IPS-18a (cell line): ENCODE measurements at regions not wholly inside any gene's neighbourhood (a gene's known extent, or its start where the extent isn't known, plus 50 kb on each side); places are given as distances from the start of the nearest gene placed in this dataset.

Experiments
- H3K27ac ChIP-seq: one replicate; pipeline ENCODE4 v1.5.1; 2013; ENCODE audit warnings: low read length
- H3K27me3 ChIP-seq: one replicate; pipeline ENCODE4 v1.6.1; 2013; ENCODE audit warnings: mild to moderate bottlenecking, low read length; ENCODE audit not compliant: control insufficient read depth, insufficient read depth
- H3K36me3 ChIP-seq: one replicate; pipeline ENCODE4 v1.6.1; 2013; ENCODE audit warnings: low read depth, low read length; ENCODE audit not compliant: control insufficient read depth
- H3K4me1 ChIP-seq: one replicate; pipeline ENCODE4 v1.6.1; 2013; ENCODE audit warnings: low read depth, low read length; ENCODE audit not compliant: control insufficient read depth
- H3K4me3 ChIP-seq: one replicate; pipeline ENCODE4 v1.5.1; 2013; ENCODE audit warnings: low read length
- H3K9ac ChIP-seq: one replicate; pipeline ENCODE4 v1.6.1; 2013; ENCODE audit warnings: mild to moderate bottlenecking, low read length, moderate library complexity
- H3K9me3 ChIP-seq: one replicate; pipeline ENCODE4 v1.6.1; 2013; ENCODE audit warnings: low read depth, low read length; ENCODE audit not compliant: control insufficient read depth

DNA sequence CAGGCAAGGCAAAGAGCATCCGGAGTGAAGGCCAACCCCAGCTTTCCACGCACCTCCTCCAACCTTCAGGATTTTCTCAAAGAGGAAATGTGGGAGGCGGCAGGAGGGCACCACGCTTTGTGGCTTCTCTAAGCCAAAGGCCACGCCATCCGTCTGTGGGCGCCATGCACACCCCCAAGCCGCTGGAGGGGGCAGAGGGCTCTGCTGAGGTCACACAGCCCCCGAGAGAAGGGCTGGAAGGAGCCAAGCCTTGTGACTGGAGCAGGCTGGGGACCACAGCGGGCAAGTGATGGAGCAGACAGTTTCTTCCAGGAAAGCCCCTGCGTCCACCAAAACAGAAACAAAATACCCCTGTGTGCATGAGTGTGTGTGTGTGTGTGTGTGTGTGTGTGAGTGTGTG, 527.4 kb downstream of the BRD1 start:
- no peaks in the 10 kb centered on the region for H3K27me3 ChIP-seq
- no peaks in the 10 kb centered on the region for H3K4me1 ChIP-seq

DNA sequence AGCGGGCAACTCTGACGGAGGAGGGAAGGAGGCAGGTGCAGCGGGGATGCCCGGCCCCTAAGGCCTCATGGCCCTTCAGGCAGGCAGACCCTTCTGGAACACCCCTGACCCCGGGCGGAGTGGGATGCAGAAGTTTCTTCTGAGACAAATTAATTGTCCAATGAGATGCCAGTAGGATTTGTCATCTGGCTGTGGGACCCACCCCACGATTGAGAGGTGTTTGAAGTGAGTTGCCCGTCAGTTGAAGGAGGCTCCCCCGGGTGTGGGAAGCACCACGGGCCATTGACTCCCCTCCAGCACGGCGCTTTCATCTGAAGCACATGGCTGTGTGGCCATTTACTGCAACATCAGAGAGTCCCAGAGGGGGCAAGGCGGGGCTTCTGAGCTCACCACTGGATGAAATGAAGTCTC, 527.8 kb downstream of the BRD1 start:
- no peaks in the 10 kb centered on the region for H3K27me3 ChIP-seq
- H3K27ac ChIP-seq: no peak overlapping the region
- H3K4me3 ChIP-seq: no peak overlapping the region
- no peaks in the 10 kb centered on the region for H3K9me3 ChIP-seq
- H3K36me3 ChIP-seq: no peaks in the 10 kb centered on the region
- no peak overlapping the region for H3K9ac ChIP-seq
- no peaks in the 10 kb centered on the region for H3K4me1 ChIP-seq

More for the DNA sequence above, 527.4 kb downstream of the BRD1 start:
- Histone ChIP-seq H3K9me3 (no peaks in the 10 kb centered on the region), H3K27ac (no peak overlapping the region), H3K9ac (no peak overlapping the region), H3K36me3 (no peaks in the 10 kb centered on the region), H3K4me3 (no peak overlapping the region)

DNA sequence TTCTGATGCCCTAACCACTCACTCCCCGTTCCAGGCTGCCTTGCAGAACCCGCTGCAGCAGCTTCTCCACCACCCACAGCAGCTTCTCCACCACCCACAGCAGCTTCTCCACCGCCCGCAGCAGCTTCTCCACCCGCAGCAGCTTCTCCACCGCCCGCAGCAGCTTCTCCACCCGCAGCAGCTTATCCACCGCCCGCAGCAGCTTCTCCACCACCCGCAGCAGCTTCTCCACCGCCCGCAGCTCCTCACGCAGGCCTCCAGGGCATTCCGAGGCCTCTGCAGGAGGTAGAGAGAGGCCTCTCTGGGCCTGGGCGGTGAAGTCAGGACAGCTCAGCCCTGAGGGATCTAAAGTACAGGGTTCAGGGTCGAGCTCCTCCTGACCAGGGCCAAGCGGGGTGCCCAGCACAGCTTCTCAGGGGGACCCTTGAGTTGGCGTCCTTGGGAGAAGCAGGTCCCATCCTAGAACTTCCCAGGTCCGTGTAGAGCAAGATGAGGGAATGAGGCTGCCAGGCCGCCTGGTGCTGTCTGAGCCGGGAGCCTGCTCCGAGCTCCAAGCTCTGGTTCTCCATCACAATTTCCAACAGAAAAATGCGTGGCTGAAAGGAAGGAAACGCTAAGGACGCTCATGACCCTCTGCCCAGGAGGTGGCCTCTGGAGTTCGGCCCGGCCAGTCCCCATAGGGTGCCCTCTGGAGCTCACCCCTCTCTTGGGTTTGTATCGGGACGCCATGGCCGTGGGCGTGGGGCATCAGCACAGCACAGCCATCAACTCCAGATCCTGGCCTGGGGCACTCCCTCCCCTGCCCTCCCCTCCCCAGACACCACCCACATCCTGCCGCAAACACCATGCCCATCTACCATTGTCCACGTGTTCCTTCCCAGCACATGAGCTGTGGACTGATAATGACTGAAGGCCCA, 528.6 kb downstream of the BRD1 start:
- H3K27ac ChIP-seq: no peak overlapping the region
- H3K4me3 ChIP-seq: no peak overlapping the region
- no peaks in the 10 kb centered on the region for H3K9me3 ChIP-seq
- no peak overlapping the region for H3K9ac ChIP-seq
- no peaks in the 10 kb centered on the region for H3K36me3 ChIP-seq
- H3K27me3 ChIP-seq: no peaks in the 10 kb centered on the region
- no peaks in the 10 kb centered on the region for H3K4me1 ChIP-seq

DNA sequence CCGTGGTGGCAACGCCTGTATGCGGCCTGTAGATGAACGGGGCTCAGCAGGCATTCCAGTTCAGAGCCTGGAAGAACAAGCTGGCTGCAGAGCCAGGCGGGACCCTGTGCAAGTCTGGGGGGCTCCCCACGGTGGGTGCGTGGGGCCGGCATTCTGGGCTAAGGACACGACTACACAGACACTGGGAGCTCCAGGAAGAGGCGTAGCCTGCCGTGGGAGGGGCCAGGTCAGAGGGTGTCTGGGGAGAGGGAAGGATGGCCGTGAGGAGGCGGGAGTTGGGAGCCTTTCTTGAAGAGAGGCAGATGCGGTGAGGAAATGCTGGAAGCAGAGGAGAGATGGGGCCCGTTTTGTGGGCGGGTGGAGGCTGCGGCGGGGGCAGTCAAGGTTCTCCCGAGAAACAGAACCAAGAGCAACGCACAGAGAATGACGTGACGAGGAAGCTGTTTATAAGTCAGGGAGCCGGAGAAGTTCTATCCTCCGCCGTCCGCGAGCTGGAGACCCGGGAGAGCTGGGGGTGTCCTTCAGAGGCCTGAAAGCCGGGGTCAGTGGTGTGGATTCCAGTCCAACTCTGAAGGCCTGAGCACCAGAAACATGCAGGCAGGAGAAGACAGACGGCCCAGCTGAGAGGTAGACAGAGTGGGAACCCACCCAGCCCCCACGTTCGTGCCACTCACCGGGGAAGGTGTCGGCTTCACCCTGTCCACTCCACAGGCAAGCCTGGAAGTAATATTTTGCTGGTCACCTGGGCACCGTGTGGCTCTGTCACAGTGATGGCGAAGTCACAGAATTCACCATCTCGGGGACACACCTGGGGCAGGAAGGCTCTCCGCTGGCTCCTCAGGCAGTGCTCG, 529.6 kb downstream of the BRD1 start:
- Histone ChIP-seq H3K4me3 (no peak overlapping the region), H3K27me3 (no peaks in the 10 kb centered on the region), H3K36me3 (no peaks in the 10 kb centered on the region), H3K4me1 (no peaks in the 10 kb centered on the region), H3K9me3 (no peaks in the 10 kb centered on the region), H3K9ac (no peak overlapping the region), H3K27ac (no peak overlapping the region)

DNA sequence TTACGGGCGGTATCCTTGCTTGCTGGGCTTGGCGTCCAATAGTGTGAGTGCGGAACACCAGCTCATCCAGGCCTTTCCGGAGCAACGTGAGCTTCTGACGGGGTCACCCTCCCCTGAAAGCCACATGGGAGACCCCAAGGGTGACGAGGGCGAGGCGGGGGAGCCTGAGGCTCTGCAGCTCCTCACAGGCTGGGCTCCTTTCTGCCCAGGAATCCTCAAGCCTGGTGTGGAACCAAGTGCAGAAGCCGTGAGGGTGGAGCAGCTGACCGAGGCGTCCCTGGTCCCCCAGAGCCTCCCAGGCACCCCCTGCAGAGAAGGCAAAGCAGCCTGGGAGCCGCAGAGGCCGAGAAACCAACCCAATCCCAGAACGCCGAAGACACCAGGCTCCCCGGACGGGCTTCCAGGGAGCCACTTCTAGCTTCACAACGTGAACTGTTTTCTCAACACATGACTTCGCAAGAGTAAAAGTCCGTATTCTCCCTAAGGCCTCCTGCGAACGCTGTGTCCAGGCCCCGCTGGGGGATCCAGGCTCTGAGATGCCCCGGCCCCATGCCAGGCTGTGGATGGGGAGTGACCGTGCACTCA, 530.3 kb downstream of the BRD1 start:
- H3K27ac ChIP-seq: no peak overlapping the region
- no peak overlapping the region for H3K9ac ChIP-seq
- no peaks in the 10 kb centered on the region for H3K36me3 ChIP-seq
- no peaks in the 10 kb centered on the region for H3K9me3 ChIP-seq
- no peak overlapping the region for H3K4me3 ChIP-seq
- no peaks in the 10 kb centered on the region for H3K4me1 ChIP-seq
- no peaks in the 10 kb centered on the region for H3K27me3 ChIP-seq

DNA sequence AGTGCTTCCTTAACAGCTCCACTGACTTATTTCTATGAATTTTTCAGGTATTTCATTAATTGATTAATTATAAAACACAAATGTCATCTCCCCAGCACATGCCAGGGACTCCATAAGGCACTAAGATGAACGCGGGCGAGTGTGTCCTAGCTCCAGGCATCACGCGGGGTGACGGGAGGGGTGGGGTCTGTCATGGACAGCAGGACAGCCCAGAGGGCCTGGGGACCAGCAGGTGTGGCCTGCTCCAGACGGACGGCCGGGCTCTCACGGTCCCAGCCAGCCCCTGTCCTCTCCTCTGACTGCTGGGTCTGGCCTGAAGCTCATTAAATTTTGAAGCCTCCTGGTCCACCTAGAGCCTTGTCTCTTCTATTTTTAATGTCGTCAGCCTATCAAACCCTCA, 531.1 kb downstream of the BRD1 start:
- H3K9ac ChIP-seq: no peak overlapping the region
- no peaks in the 10 kb centered on the region for H3K36me3 ChIP-seq
- H3K27ac ChIP-seq: no peak overlapping the region
- H3K9me3 ChIP-seq: no peaks in the 10 kb centered on the region
- no peaks in the 10 kb centered on the region for H3K4me1 ChIP-seq
- no peak overlapping the region for H3K4me3 ChIP-seq
- no peaks in the 10 kb centered on the region for H3K27me3 ChIP-seq

DNA sequence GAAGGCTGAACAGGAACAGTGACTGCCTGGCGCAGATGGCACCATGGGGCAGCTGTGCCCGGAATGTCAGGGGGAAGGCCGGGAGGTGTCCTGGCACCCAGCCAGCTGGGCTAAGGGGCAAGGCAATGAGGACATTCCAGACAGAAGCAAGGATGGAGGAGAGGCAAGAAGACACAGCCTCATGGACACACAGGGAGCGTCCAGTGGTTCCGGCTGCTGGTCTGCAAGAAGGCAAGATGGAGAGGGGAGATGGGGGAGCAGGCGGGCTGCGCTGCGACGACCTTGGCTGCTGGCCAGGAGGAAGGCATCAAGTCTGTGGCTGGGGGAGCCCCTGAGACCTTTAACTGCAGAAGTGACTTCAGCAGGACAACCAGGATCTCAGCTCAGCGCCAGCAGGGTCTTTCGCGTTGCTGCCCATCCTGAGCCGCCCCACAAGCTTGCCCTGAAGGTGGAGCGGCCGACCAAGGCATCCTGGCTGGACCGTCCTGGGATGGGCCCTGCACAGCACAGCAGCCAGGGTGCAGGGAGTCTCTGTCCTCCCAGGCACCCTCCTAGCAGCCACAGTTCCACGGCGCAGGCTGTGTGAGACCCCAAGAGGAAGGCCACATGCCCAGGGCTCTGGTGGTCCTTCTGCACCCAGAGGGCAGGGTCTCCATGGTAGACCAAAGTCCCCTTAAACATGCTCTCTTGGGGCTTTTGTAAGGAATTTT, 531.7 kb downstream of the BRD1 start:
- H3K27me3 ChIP-seq: no peaks in the 10 kb centered on the region
- H3K4me3 ChIP-seq: no peak overlapping the region
- H3K9me3 ChIP-seq: no peaks in the 10 kb centered on the region
- H3K4me1 ChIP-seq: no peaks in the 10 kb centered on the region
- H3K9ac ChIP-seq: no peak overlapping the region
- no peaks in the 10 kb centered on the region for H3K36me3 ChIP-seq
- no peak overlapping the region for H3K27ac ChIP-seq

DNA sequence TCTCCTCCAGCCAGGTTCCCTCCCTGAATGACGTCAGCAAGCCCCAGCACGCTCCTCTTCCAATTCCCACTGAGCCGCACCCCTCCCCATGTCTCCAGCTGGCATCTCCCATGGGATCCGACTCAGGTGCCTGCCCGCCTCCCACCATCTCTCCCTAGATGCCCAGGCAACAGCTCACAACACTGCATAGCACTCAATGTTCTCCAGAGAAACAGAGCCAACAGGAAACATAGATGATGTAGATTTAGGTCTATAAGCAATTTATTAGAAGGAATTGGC, 532.3 kb downstream of the BRD1 start:
- H3K27me3 ChIP-seq: no peaks in the 10 kb centered on the region
- H3K4me1 ChIP-seq: no peaks in the 10 kb centered on the region
- no peak overlapping the region for H3K27ac ChIP-seq
- H3K36me3 ChIP-seq: no peaks in the 10 kb centered on the region
- H3K4me3 ChIP-seq: no peak overlapping the region
- H3K9me3 ChIP-seq: no peaks in the 10 kb centered on the region
- H3K9ac ChIP-seq: no peak overlapping the region

DNA sequence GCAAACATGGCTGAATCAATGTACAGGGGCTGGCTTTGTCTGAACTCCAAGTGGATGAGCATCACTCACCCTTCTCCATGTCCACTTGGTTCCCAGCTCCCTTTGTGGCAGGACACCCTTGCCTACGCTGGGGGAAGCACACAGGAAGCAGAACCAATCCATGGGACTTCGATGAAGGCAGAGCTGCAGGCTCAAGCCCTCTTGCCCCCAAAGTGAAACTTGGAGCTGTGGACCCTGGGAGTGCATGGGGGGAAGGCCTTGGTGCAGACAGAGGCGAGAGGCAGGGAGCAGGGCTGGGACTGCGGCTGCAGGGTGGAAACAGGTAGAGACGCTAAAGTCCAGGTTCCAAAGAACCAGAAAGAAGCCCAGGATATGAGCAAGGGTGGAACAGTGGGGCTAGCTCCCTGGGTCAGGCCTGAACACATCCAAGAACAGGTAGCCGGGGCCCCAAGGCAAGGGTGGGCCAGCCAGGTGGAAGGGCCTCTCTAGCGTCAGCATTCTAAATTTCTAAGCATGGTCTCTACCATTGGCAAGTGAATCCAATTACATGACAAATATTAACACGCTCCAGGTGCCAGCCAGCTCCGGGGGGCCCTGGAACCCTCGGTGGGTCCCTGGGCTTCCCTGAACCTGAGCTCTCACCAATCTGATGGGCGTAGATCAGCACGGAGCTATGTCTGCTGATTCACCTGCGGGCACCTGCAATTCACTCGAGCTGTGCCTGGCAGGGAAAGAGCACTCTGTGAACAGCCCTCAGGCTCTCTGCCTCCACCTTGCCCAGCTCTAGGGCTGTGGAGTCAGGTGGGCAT, 532.8 kb downstream of the BRD1 start:
- Histone ChIP-seq H3K36me3 (no peaks in the 10 kb centered on the region), H3K27ac (no peak overlapping the region), H3K27me3 (no peaks in the 10 kb centered on the region), H3K4me1 (peaks cover 4% of the 10 kb centered on the region), H3K9me3 (no peaks in the 10 kb centered on the region), H3K4me3 (no peak overlapping the region), H3K9ac (no peak overlapping the region)

DNA sequence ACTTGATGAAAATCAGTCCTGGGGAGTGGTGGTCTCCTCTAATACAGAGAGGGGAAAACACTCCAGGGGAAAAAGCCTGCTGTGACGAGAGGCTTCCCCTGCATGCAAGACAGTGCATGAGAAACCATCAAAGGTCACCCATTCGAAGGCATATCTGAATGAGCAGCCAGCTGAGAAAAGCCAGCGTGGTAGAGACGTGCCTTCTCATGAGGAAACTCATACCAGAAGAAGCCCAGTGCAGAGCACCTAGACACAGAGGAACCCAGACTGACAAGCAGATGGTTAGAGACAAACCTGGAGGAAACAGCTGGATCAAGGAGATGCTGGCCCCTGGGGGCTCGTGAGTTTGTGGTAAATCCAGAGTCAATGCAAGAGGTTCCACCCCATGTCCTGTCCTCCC, 534.8 kb downstream of the BRD1 start:
- Histone ChIP-seq H3K27me3 (no peaks in the 10 kb centered on the region), H3K27ac (no peak overlapping the region)

More for the DNA sequence above, 534.8 kb downstream of the BRD1 start:
- Histone ChIP-seq H3K9me3 (no peaks in the 10 kb centered on the region), H3K9ac (no peak overlapping the region), H3K4me1 (peaks cover 4% of the 10 kb centered on the region), H3K4me3 (no peak overlapping the region), H3K36me3 (no peaks in the 10 kb centered on the region)
